Endothelial cell (in vitro differentiated cells): ENCODE measurements at regions not wholly inside any gene's neighbourhood (a gene's known extent, or its start where the extent isn't known, plus 50 kb on each side); places are given as distances from the start of the nearest gene placed in this dataset.

ENCODE experiments used
- DNase-seq: peaks from one replicate; pipeline ENCODE4 v3.0.0; 2021; ENCODE audit warnings: low spot score
- H3K27ac Mint-ChIP-seq: one replicate; pipeline ENCODE4 v1.8.0; 2021; ENCODE audit warnings: mixed read lengths, inconsistent platforms; ENCODE audit not compliant: unreplicated experiment
- H3K27me3 Mint-ChIP-seq: one replicate; pipeline ENCODE4 v1.8.0; 2021; ENCODE audit warnings: mild to moderate bottlenecking, moderate library complexity, mixed read lengths, inconsistent platforms; ENCODE audit not compliant: unreplicated experiment
- H3K36me3 Mint-ChIP-seq: one replicate; pipeline ENCODE4 v1.8.0; 2021; ENCODE audit warnings: mild to moderate bottlenecking, low read depth, mixed read lengths, inconsistent platforms; ENCODE audit not compliant: unreplicated experiment
- H3K4me1 Mint-ChIP-seq: one replicate; pipeline ENCODE4 v1.8.0; 2021; ENCODE audit warnings: mild to moderate bottlenecking, mixed read lengths, inconsistent platforms; ENCODE audit not compliant: unreplicated experiment
- H3K4me3 Mint-ChIP-seq: one replicate; pipeline ENCODE4 v1.8.0; 2021; ENCODE audit warnings: mild to moderate bottlenecking, mixed read lengths, inconsistent platforms; ENCODE audit not compliant: unreplicated experiment
- H3K9me3 Mint-ChIP-seq: one replicate; pipeline ENCODE4 v1.8.0; 2021; ENCODE audit warnings: mixed read lengths, inconsistent platforms; ENCODE audit not compliant: unreplicated experiment
- CTCF ChIP-seq: fragments of 200-600 bp; sonication (generic); IDR thresholded peaks from one replicate; pipeline ENCODE4 v1.5.0; 2021; ENCODE audit warnings: antibody characterized with exemption; ENCODE audit not compliant: unreplicated experiment

DNA sequence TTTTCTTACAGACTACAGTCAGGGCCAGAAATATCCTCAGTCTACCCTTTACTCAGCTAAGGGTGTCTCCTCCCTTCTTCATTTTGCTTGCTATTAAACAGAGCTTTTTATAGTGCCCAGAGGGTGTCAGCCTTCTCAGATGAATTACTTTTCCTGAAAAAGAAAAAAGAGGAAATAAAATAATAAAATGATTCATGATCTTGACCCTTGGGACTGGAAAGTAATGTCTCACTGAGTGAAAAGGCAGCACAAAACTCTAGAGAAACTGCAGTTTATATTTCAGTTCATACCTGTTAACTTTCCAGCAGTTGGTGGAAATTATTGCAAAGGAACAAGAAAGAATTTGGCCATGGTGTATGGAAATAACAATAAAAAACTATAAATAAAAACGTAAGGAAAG lies 170.6 kb downstream of the IBTK start:
- Mint-ChIP-seq H3K27ac (no peak overlapping the region), H3K27me3 (no peaks in the 10 kb centered on the region), H3K4me1 (peaks cover 12% of the 10 kb centered on the region), H3K4me3 (no peak overlapping the region), H3K9me3 (no peaks in the 10 kb centered on the region), H3K36me3 (no peaks in the 10 kb centered on the region)
- TF ChIP-seq CTCF = no peak
- no peak for DNase-seq

GRCh38 chr6:82074556-82074955 lies 173.0 kb downstream of the IBTK start:
- Mint-ChIP-seq H3K4me1 (peaks cover 12% of the 10 kb centered on the region), H3K4me3 (no peak overlapping the region), H3K9me3 (no peaks in the 10 kb centered on the region), H3K27me3 (no peaks in the 10 kb centered on the region), H3K27ac (no peak overlapping the region), H3K36me3 (no peaks in the 10 kb centered on the region)
- no peak for DNase-seq
- TF ChIP-seq CTCF = no peak

DNA sequence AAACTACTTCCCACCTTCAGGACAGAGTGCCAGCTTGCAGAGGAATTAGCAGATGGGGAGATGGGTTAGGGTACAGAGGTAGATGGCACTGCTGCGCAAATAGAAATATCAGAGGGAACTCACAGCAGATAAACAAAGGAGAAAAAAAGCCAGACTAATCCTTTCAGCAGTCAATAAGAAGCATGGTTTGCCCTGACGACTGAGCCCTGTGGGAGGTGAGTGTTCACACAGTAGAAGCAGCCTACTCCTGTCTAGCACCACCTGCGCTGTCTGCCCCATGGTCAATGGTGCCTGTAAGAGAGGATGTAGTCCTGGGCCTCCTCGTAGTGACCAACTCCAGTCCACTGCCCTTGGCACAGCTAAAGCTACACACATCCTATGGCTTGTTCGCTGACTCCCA lies 174.1 kb downstream of the IBTK start:
- no peaks in the 10 kb centered on the region for H3K36me3 Mint-ChIP-seq
- no peaks in the 10 kb centered on the region for H3K27me3 Mint-ChIP-seq
- no peak overlapping the region for H3K27ac Mint-ChIP-seq
- no peak overlapping the region for H3K4me3 Mint-ChIP-seq
- peaks cover 12% of the 10 kb centered on the region for H3K4me1 Mint-ChIP-seq
- no peak for DNase-seq
- TF ChIP-seq CTCF = no peak
- no peaks in the 10 kb centered on the region for H3K9me3 Mint-ChIP-seq

- no peak for TF ChIP-seq CTCF
- Mint-ChIP-seq H3K4me1 (peaks cover 12% of the 10 kb centered on the region), H3K9me3 (no peaks in the 10 kb centered on the region), H3K27me3 (no peaks in the 10 kb centered on the region), H3K27ac (no peak overlapping the region), H3K4me3 (no peak overlapping the region), H3K36me3 (no peaks in the 10 kb centered on the region)
- no peak for DNase-seq
Observed at GRCh38 chr6:82072751-82073150, 174.8 kb downstream of the IBTK start.

DNA sequence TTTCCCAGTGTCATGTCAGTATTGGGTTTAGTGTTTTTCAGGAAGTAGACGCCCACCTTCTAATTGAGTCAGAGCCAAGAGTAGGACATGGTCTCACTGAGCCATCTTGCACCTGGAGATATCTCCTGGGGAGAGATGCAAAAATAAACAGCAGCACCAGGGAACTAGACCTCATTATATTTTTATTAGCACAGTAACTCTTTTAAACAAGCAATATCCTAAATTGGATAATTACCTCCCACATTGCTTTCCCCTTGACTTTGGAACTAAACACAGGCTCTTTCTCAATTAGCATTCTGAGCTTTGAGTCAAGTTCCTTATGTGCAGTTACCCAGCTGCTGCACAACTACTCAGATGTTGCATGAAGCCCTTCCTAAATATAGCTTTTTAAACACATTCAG lies 175.4 kb downstream of the IBTK start:
- DNase-seq = no peak
- Mint-ChIP-seq H3K27me3 (no peaks in the 10 kb centered on the region), H3K27ac (no peak overlapping the region), H3K4me3 (no peak overlapping the region), H3K9me3 (no peaks in the 10 kb centered on the region), H3K4me1 (peaks cover 12% of the 10 kb centered on the region), H3K36me3 (no peaks in the 10 kb centered on the region)
- TF ChIP-seq CTCF = no peak
